ENCODE measurements at regions not wholly inside any gene's neighbourhood (a gene's known extent, or its start where the extent isn't known, plus 50 kb on each side); places are given as distances from the start of the nearest gene placed in this dataset.
"Not testable (repeated sequence)": the region's sequence is repeated elsewhere in the genome, so short reads cannot be mapped to it uniquely, and the experiment has no call there.

GRCh38 chr4:101417046-101417445 lies 69.7 kb upstream of the PPP3CA start:
- no peak for DNase-seq

GRCh38 chr4:101415962-101416361 lies 68.6 kb upstream of the PPP3CA start:
- no peak for DNase-seq

GRCh38 chr4:101414496-101414895 lies 67.2 kb upstream of the PPP3CA start:
- DNase-seq = no peak

- DNase-seq = no peak
These were observed 64.6 kb upstream of the PPP3CA start for GRCh38 chr4:101411926-101412325.

- DNase-seq = not testable (repeated sequence)
These were observed 64.1 kb upstream of the PPP3CA start for GRCh38 chr4:101411281-101411910.

GRCh38 chr4:101400096-101400495 lies 52.8 kb upstream of the PPP3CA start:
- DNase-seq = no peak

GRCh38 chr4:101398807-101399206 lies 51.5 kb upstream of the PPP3CA start:
- DNase-seq = no peak

Data from hindlimb muscle (tissue), 1 donor.